Gastroesophageal sphincter (tissue), 3 donors: ENCODE measurements at regions not wholly inside any gene's neighbourhood (a gene's known extent, or its start where the extent isn't known, plus 50 kb on each side); places are given as distances from the start of the nearest gene placed in this dataset.

Experiments
- CTCF ChIP-seq, 4 experiments: fragments of 200-600 bp in 2 of 4; fragments of 450-650 bp in 2 of 4; sonication (generic) in 1 of 4; IDR thresholded peaks; one replicate each; pipeline ENCODE4 v1.5.1; 2017 to 2019; ENCODE audit warnings: antibody characterized with exemption in 4 of 4, mild to moderate bottlenecking in 2 of 4, moderate library complexity in 2 of 4
- EP300 ChIP-seq: sonication (generic); formaldehyde crosslinking; IDR thresholded peaks from one replicate; pipeline ENCODE4 v1.6.1; 2017; ENCODE audit warnings: antibody characterized with exemption, mild to moderate bottlenecking
- POLR2A ChIP-seq, 2 donors: fragments of 450-650 bp; IDR thresholded peaks; one replicate each; pipeline ENCODE4 v1.6.1; 2017; ENCODE audit warnings: antibody characterized with exemption in 2 of 2, mild to moderate bottlenecking in 2 of 2, moderate library complexity in 1 of 2
- POLR2AphosphoS5 ChIP-seq: sonication (generic); formaldehyde crosslinking; IDR thresholded peaks from one replicate; pipeline ENCODE4 v1.6.1; 2017; ENCODE audit warnings: antibody characterized with exemption

- no peak for TF ChIP-seq CTCF (IDR thresholded peaks at IDR 0.05)
- no peak for TF ChIP-seq POLR2A (IDR thresholded peaks at IDR 0.05)
- no peak for TF ChIP-seq POLR2AphosphoS5
- TF ChIP-seq EP300: no peak
Observed at GRCh38 chr7:80981405-80981804, 62.6 kb upstream of the SEMA3C start.
